Karpas-422 (cell line): ENCODE measurements at regions not wholly inside any gene's neighbourhood (a gene's known extent, or its start where the extent isn't known, plus 50 kb on each side); places are given as distances from the start of the nearest gene placed in this dataset.

Experiments used
- DNase-seq: peaks from one replicate; pipeline ENCODE4 v3.0.0-alpha.2; 2015
- H2AFZ ChIP-seq: fragments of 200-600 bp; sonication (generic); 2 replicates; pipeline ENCODE4 v1.6.1; 2014; ENCODE audit warnings: antibody characterized with exemption, low read length, mixed read lengths
- H3K27ac ChIP-seq: fragments of 200-600 bp; sonication (generic); 2 replicates; pipeline ENCODE4 v1.5.1; 2014; ENCODE audit warnings: mild to moderate bottlenecking, low read length, moderate library complexity
- H3K27me3 ChIP-seq: fragments of 200-600 bp; sonication (generic); 2 replicates; pipeline ENCODE4 v1.6.1; 2014; ENCODE audit warnings: low read length, mixed read lengths
- H3K36me3 ChIP-seq: fragments of 200-600 bp; sonication (generic); 2 replicates; pipeline ENCODE4 v1.6.1; 2014; ENCODE audit warnings: low read length, mixed read lengths; ENCODE audit not compliant: insufficient read depth
- H3K4me1 ChIP-seq: fragments of 200-600 bp; sonication (generic); 2 replicates; pipeline ENCODE4 v1.6.1; 2014; ENCODE audit warnings: mild to moderate bottlenecking, low read length, mixed read lengths
- H3K4me2 ChIP-seq: fragments of 200-600 bp; sonication (generic); 2 replicates; pipeline ENCODE4 v1.6.1; 2014; ENCODE audit warnings: low read length, low read depth, mild to moderate bottlenecking; ENCODE audit not compliant: poor library complexity, severe bottlenecking
- H3K4me3 ChIP-seq: fragments of 200-600 bp; sonication (generic); 2 replicates; pipeline ENCODE4 v1.5.1; 2014; ENCODE audit warnings: mild to moderate bottlenecking, antibody characterized with exemption, low read length, mixed read lengths
- H3K79me2 ChIP-seq: fragments of 200-600 bp; sonication (generic); 2 replicates; pipeline ENCODE4 v1.6.1; 2014; ENCODE audit warnings: mild to moderate bottlenecking, low read length, mixed read lengths
- H3K9ac ChIP-seq: fragments of 200-600 bp; sonication (generic); 2 replicates; pipeline ENCODE4 v1.6.0; 2014; ENCODE audit warnings: low read length
- H3K9me2 ChIP-seq: fragments of 200-600 bp; sonication (generic), shearing (Covaris generic); replicated peaks from 2 replicates; pipeline ENCODE4 v1.6.0; 2014; ENCODE audit warnings: mild to moderate bottlenecking, low read length, moderate library complexity; ENCODE audit not compliant: insufficient read depth
- H3K9me3 ChIP-seq: fragments of 300-700, 200-600 bp; sonication (generic); 2 replicates; pipeline ENCODE4 v1.6.1; 2014; ENCODE audit warnings: low read length, mixed read lengths
- H4K20me1 ChIP-seq: fragments of 200-600 bp; sonication (generic); 2 replicates; pipeline ENCODE4 v1.6.1; 2014; ENCODE audit warnings: mild to moderate bottlenecking, antibody characterized with exemption, low read length, low read depth; ENCODE audit not compliant: insufficient read depth

GRCh38 chr18:22074282-22075070 is 94.9 kb upstream of the GATA6 start:
- H3K4me1 ChIP-seq = no peaks in the 10 kb centered on the region
- H3K9me2 ChIP-seq = no peaks in the 10 kb centered on the region
- no peak overlapping the region for H2AFZ ChIP-seq
- no peaks in the 10 kb centered on the region for H3K9me3 ChIP-seq
- no peaks in the 10 kb centered on the region for H3K79me2 ChIP-seq
- H3K36me3 ChIP-seq = no peaks in the 10 kb centered on the region
- H3K27ac ChIP-seq = no peak overlapping the region
- no peak overlapping the region for H3K4me2 ChIP-seq
- no peak overlapping the region for H3K4me3 ChIP-seq
- no peaks in the 10 kb centered on the region for H4K20me1 ChIP-seq
- no peaks in the 10 kb centered on the region; the same call in 1 of the 2 replicates for H3K27me3 ChIP-seq
- H3K9ac ChIP-seq = no peak overlapping the region
- DNase-seq = no peak

- Histone ChIP-seq H3K27me3 (no peaks in the 10 kb centered on the region), H2AFZ (no peak overlapping the region), H3K4me3 (no peak overlapping the region), H3K79me2 (no peaks in the 10 kb centered on the region), H4K20me1 (no peaks in the 10 kb centered on the region), H3K4me1 (no peaks in the 10 kb centered on the region), H3K9ac (no peak overlapping the region), H3K27ac (no peak overlapping the region), H3K9me2 (no peaks in the 10 kb centered on the region), H3K4me2 (no peak overlapping the region), H3K36me3 (no peaks in the 10 kb centered on the region), H3K9me3 (no peaks in the 10 kb centered on the region)
- no peak for DNase-seq
These were observed 89.4 kb upstream of the GATA6 start for GRCh38 chr18:22080035-22080434.

GRCh38 chr18:22082408-22082807 is 87.0 kb upstream of the GATA6 start:
- no peaks in the 10 kb centered on the region for H3K79me2 ChIP-seq
- H3K9me2 ChIP-seq = no peaks in the 10 kb centered on the region
- H3K4me3 ChIP-seq = no peak overlapping the region
- no peak overlapping the region for H2AFZ ChIP-seq
- no peak overlapping the region for H3K4me2 ChIP-seq
- no peaks in the 10 kb centered on the region for H3K9me3 ChIP-seq
- no peaks in the 10 kb centered on the region for H3K36me3 ChIP-seq
- H3K4me1 ChIP-seq = no peaks in the 10 kb centered on the region
- H4K20me1 ChIP-seq = no peaks in the 10 kb centered on the region
- H3K9ac ChIP-seq = no peak overlapping the region
- no peak overlapping the region for H3K27ac ChIP-seq
- DNase-seq = no peak
- H3K27me3 ChIP-seq = no peaks in the 10 kb centered on the region

GRCh38 chr18:22084547-22084946 is 84.8 kb upstream of the GATA6 start:
- H3K27me3 ChIP-seq = no peaks in the 10 kb centered on the region
- no peak for DNase-seq
- no peaks in the 10 kb centered on the region for H3K9me3 ChIP-seq
- no peaks in the 10 kb centered on the region for H3K9me2 ChIP-seq
- H3K79me2 ChIP-seq = no peaks in the 10 kb centered on the region
- H4K20me1 ChIP-seq = no peaks in the 10 kb centered on the region
- no peak overlapping the region for H3K4me3 ChIP-seq
- H3K9ac ChIP-seq = no peak overlapping the region
- H3K4me2 ChIP-seq = no peak overlapping the region
- no peaks in the 10 kb centered on the region for H3K4me1 ChIP-seq
- no peak overlapping the region for H3K27ac ChIP-seq
- H2AFZ ChIP-seq = no peak overlapping the region
- H3K36me3 ChIP-seq = no peaks in the 10 kb centered on the region

GRCh38 chr18:22086973-22087372 is 82.4 kb upstream of the GATA6 start:
- DNase-seq = no peak
- Histone ChIP-seq H3K27me3 (no peaks in the 10 kb centered on the region), H3K36me3 (no peaks in the 10 kb centered on the region), H3K79me2 (no peaks in the 10 kb centered on the region), H3K9me2 (no peaks in the 10 kb centered on the region), H3K27ac (no peak overlapping the region), H3K9me3 (no peaks in the 10 kb centered on the region), H3K4me3 (no peak overlapping the region), H3K4me1 (no peaks in the 10 kb centered on the region), H2AFZ (no peak overlapping the region), H3K9ac (no peak overlapping the region), H3K4me2 (no peak overlapping the region), H4K20me1 (no peaks in the 10 kb centered on the region)

GRCh38 chr18:22088029-22088428 is 81.4 kb upstream of the GATA6 start:
- no peaks in the 10 kb centered on the region for H3K9me2 ChIP-seq
- no peak overlapping the region for H3K4me3 ChIP-seq
- H4K20me1 ChIP-seq = no peaks in the 10 kb centered on the region
- H3K27me3 ChIP-seq = no peaks in the 10 kb centered on the region
- no peak for DNase-seq
- H3K9me3 ChIP-seq = no peaks in the 10 kb centered on the region
- no peaks in the 10 kb centered on the region for H3K79me2 ChIP-seq
- H3K4me1 ChIP-seq = no peaks in the 10 kb centered on the region
- no peaks in the 10 kb centered on the region for H3K36me3 ChIP-seq
- H3K9ac ChIP-seq = no peak overlapping the region
- H2AFZ ChIP-seq = no peak overlapping the region
- no peak overlapping the region for H3K27ac ChIP-seq
- H3K4me2 ChIP-seq = no peak overlapping the region

- H3K9me2 ChIP-seq = no peaks in the 10 kb centered on the region
- H2AFZ ChIP-seq = no peak overlapping the region
- no peaks in the 10 kb centered on the region for H3K9me3 ChIP-seq
- H4K20me1 ChIP-seq = no peaks in the 10 kb centered on the region
- no peak overlapping the region for H3K27ac ChIP-seq
- DNase-seq = no peak
- no peaks in the 10 kb centered on the region for H3K79me2 ChIP-seq
- no peaks in the 10 kb centered on the region for H3K36me3 ChIP-seq
- H3K9ac ChIP-seq = no peak overlapping the region
- H3K4me1 ChIP-seq = no peaks in the 10 kb centered on the region
- no peak overlapping the region for H3K4me2 ChIP-seq
- H3K27me3 ChIP-seq = no peaks in the 10 kb centered on the region
- no peak overlapping the region for H3K4me3 ChIP-seq
These were observed 80.3 kb upstream of the GATA6 start for GRCh38 chr18:22088996-22089640.

GRCh38 chr18:22091341-22091740 is 78.0 kb upstream of the GATA6 start:
- Histone ChIP-seq H3K9me2 (no peaks in the 10 kb centered on the region), H3K4me3 (no peak overlapping the region), H4K20me1 (no peaks in the 10 kb centered on the region), H3K9me3 (no peaks in the 10 kb centered on the region), H3K4me2 (no peak overlapping the region), H3K79me2 (no peaks in the 10 kb centered on the region), H3K27ac (no peak overlapping the region), H3K9ac (no peak overlapping the region), H3K4me1 (no peaks in the 10 kb centered on the region), H3K36me3 (no peaks in the 10 kb centered on the region), H2AFZ (no peak overlapping the region), H3K27me3 (no peaks in the 10 kb centered on the region)
- no peak for DNase-seq
